Transverse colon (tissue), 4 donors: ENCODE measurements at regions not wholly inside any gene's neighbourhood (a gene's known extent, or its start where the extent isn't known, plus 50 kb on each side); places are given as distances from the start of the nearest gene placed in this dataset.

Experiments used
- EP300 ChIP-seq: sonication (generic); formaldehyde crosslinking; IDR thresholded peaks from one replicate; pipeline ENCODE4 v1.6.1; 2017; ENCODE audit warnings: antibody characterized with exemption, low read depth
- POLR2A ChIP-seq: fragments of 450-650 bp; IDR thresholded peaks from one replicate; pipeline ENCODE4 v1.6.1; 2016; ENCODE audit warnings: antibody characterized with exemption, mild to moderate bottlenecking, moderate library complexity
- POLR2AphosphoS5 ChIP-seq, 3 donors: sonication (generic); formaldehyde crosslinking; IDR thresholded peaks; one replicate each; pipeline ENCODE4 v1.6.1; 2016; ENCODE audit warnings: antibody characterized with exemption in 3 of 3
- TF ChIP-seq, protein P1 (sequence below), 5 experiments: fragments of 200-600 bp in 3 of 5; fragments of 450-650 bp in 2 of 5; sonication (generic) in 3 of 5; IDR thresholded peaks; 1 replicate in 2 of 5; 2 replicates in 3 of 5; pipeline ENCODE4 v1.5.1; 2016 to 2017; ENCODE audit warnings: antibody characterized with exemption in 5 of 5, inconsistent platforms in 3 of 5, mild to moderate bottlenecking in 2 of 5, moderate library complexity in 1 of 5

DNA sequence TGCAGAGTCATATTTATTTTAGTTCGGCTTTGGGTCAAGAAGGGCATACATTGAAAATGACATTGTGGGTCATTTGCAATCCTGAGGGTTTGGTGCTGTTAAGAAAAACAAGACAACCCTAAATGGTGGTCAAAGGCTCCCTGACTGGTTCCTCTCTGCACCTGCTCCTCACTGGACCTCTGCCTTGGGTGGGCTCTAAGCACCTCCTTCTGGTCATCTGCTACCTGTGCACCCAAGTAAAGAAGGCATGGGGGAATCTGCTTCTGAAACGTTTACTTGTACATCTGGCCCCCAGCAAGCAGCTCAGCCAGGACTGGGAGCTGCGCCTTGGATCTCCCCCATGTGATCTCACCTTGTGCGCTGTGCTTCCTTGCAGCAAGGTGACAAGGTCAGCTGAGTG is 55.2 kb upstream of the MAL start:
- TF ChIP-seq, protein P1, sequence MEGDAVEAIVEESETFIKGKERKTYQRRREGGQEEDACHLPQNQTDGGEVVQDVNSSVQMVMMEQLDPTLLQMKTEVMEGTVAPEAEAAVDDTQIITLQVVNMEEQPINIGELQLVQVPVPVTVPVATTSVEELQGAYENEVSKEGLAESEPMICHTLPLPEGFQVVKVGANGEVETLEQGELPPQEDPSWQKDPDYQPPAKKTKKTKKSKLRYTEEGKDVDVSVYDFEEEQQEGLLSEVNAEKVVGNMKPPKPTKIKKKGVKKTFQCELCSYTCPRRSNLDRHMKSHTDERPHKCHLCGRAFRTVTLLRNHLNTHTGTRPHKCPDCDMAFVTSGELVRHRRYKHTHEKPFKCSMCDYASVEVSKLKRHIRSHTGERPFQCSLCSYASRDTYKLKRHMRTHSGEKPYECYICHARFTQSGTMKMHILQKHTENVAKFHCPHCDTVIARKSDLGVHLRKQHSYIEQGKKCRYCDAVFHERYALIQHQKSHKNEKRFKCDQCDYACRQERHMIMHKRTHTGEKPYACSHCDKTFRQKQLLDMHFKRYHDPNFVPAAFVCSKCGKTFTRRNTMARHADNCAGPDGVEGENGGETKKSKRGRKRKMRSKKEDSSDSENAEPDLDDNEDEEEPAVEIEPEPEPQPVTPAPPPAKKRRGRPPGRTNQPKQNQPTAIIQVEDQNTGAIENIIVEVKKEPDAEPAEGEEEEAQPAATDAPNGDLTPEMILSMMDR (IDR thresholded peaks at IDR 0.05) = no peak
- TF ChIP-seq POLR2A (no peak), EP300 (no peak), POLR2AphosphoS5 (IDR thresholded peaks at IDR 0.05) (no peak)
